Adrenal gland (tissue), 5 donors: ENCODE measurements at regions not wholly inside any gene's neighbourhood (a gene's known extent, or its start where the extent isn't known, plus 50 kb on each side); places are given as distances from the start of the nearest gene placed in this dataset.

Experiments used
- POLR2A ChIP-seq, 2 donors: fragments of 450-650 bp; IDR thresholded peaks; one replicate each; pipeline ENCODE4 v1.6.1; 2017; ENCODE audit warnings: antibody characterized with exemption in 2 of 2, mild to moderate bottlenecking in 2 of 2, moderate library complexity in 1 of 2
- TF ChIP-seq, protein P1 (sequence below), 6 experiments: fragments of 450-650 bp in 4 of 6; fragments of 200-600 bp in 2 of 6; sonication (generic) in 1 of 6; IDR thresholded peaks; 1 replicate in 5 of 6; 2 replicates in 1 of 6; pipeline versions ENCODE4 v1.5.1 to v1.8.0; 2016 to 2021; ENCODE audit warnings: antibody characterized with exemption in 6 of 6, mild to moderate bottlenecking in 2 of 6, moderate library complexity in 1 of 6
- donor health status: DM: no; HTN: no; CAD: no.

DNA sequence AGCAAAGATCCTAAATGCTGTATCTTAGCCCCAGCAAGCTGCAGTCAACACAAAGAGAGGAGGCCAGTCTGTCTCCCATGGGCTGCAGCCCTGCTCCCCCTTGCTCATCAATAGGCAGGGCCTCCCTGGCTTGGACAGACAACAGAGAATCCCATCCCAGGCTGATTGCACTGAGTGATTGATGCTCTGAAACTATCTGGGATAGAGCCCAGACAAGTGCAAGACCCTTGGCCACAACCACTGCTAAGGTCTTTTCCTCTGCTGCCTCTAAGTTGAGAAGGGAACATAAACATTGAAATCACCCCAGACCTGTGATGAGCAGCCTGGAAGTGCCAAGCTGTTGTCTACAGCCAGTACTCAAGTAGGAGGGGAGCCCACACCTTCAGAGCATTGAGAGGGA, 661.0 kb upstream of the CDH18 start:
- TF ChIP-seq POLR2A (IDR thresholded peaks at IDR 0.05), result no peak
- TF ChIP-seq, protein P1, sequence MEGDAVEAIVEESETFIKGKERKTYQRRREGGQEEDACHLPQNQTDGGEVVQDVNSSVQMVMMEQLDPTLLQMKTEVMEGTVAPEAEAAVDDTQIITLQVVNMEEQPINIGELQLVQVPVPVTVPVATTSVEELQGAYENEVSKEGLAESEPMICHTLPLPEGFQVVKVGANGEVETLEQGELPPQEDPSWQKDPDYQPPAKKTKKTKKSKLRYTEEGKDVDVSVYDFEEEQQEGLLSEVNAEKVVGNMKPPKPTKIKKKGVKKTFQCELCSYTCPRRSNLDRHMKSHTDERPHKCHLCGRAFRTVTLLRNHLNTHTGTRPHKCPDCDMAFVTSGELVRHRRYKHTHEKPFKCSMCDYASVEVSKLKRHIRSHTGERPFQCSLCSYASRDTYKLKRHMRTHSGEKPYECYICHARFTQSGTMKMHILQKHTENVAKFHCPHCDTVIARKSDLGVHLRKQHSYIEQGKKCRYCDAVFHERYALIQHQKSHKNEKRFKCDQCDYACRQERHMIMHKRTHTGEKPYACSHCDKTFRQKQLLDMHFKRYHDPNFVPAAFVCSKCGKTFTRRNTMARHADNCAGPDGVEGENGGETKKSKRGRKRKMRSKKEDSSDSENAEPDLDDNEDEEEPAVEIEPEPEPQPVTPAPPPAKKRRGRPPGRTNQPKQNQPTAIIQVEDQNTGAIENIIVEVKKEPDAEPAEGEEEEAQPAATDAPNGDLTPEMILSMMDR (IDR thresholded peaks at IDR 0.05), result no peak
